GM23338 (cell line): ENCODE measurements at regions not wholly inside any gene's neighbourhood (a gene's known extent, or its start where the extent isn't known, plus 50 kb on each side); places are given as distances from the start of the nearest gene placed in this dataset.

Source experiments
- ATAC-seq: fragments of 200-7000 bp; cut with Tn5 transposase; 3 replicates; pipeline ENCODE4 v1.9.1; 2020
- DNase-seq: peaks from one replicate; pipeline ENCODE4 v3.0.0-alpha.2; 2015; ENCODE audit warnings: low spot score
- H2AFZ ChIP-seq: fragments of 200-600 bp; sonication (generic); 2 replicates; pipeline ENCODE4 v1.8.0; 2016; ENCODE audit warnings: antibody characterized with exemption, mild to moderate bottlenecking, moderate library complexity
- H3F3A ChIP-seq: fragments of 200-600 bp; sonication (generic); replicated peaks from 2 replicates; pipeline ENCODE4 v1.8.0; 2017; ENCODE audit warnings: antibody characterized with exemption, mixed run types, low read depth
- H3K27ac ChIP-seq: fragments of 200-600 bp; sonication (generic); 2 replicates; pipeline ENCODE4 v1.6.1; 2016; ENCODE audit warnings: low read depth
- H3K27me3 ChIP-seq: fragments of 200-600 bp; sonication (generic); 2 replicates; pipeline ENCODE4 v1.8.0; 2016; ENCODE audit warnings: mild to moderate bottlenecking, mixed run types, moderate library complexity; ENCODE audit not compliant: insufficient read depth
- H3K36me3 ChIP-seq: fragments of 200-600 bp; sonication (generic); 2 replicates; pipeline ENCODE4 v1.8.0; 2016; ENCODE audit warnings: mild to moderate bottlenecking; ENCODE audit not compliant: insufficient read depth
- H3K4me1 ChIP-seq: fragments of 200-600 bp; sonication (generic); 2 replicates; pipeline ENCODE4 v1.8.0; 2016; ENCODE audit warnings: mild to moderate bottlenecking, moderate library complexity; ENCODE audit not compliant: insufficient read depth
- H3K4me2 ChIP-seq: fragments of 200-600 bp; sonication (generic); 2 replicates; pipeline ENCODE4 v1.7.1; 2017; ENCODE audit warnings: mixed run types
- H3K4me3 ChIP-seq: fragments of 200-600 bp; sonication (generic); 2 replicates; pipeline ENCODE4 v1.6.1; 2016; ENCODE audit warnings: mixed run types
- H3K79me2 ChIP-seq: fragments of 200-600 bp; sonication (generic); replicated peaks from 2 replicates; pipeline ENCODE4 v1.8.0; 2017; ENCODE audit warnings: mild to moderate bottlenecking; ENCODE audit not compliant: insufficient read depth
- H3K9me2 ChIP-seq: fragments of 200-600 bp; sonication (generic); 2 replicates; pipeline ENCODE4 v1.8.0; 2017; ENCODE audit not compliant: insufficient read depth
- H4K20me1 ChIP-seq: fragments of 200-600 bp; sonication (generic); replicated peaks from 2 replicates; pipeline ENCODE4 v1.8.0; 2017; ENCODE audit warnings: mild to moderate bottlenecking; ENCODE audit not compliant: insufficient read depth
- H3K27ac Mint-ChIP-seq: 2 replicates; pipeline ENCODE4 v1.8.0; 2020; ENCODE audit warnings: inconsistent platforms, mild to moderate bottlenecking, moderate library complexity, mixed read lengths
- H3K27me3 Mint-ChIP-seq: 3 replicates; pipeline ENCODE4 v1.8.0; 2022; ENCODE audit warnings: low read depth, mild to moderate bottlenecking, moderate library complexity, mixed read lengths, inconsistent platforms; ENCODE audit not compliant: insufficient read depth, poor library complexity
- H3K36me3 Mint-ChIP-seq: 3 replicates; pipeline ENCODE4 v1.8.0; 2021; ENCODE audit warnings: low read depth, mild to moderate bottlenecking, inconsistent platforms, moderate library complexity, mixed read lengths
- H3K4me1 Mint-ChIP-seq: 3 replicates; pipeline ENCODE4 v1.8.0; 2020; ENCODE audit warnings: mild to moderate bottlenecking, inconsistent platforms, mixed read lengths
- H3K4me3 Mint-ChIP-seq: 3 replicates; pipeline ENCODE4 v1.8.0; 2021; ENCODE audit warnings: moderate library complexity, mild to moderate bottlenecking, inconsistent platforms, mixed read lengths
- H3K9me3 Mint-ChIP-seq: 3 replicates; pipeline ENCODE4 v1.8.0; 2020; ENCODE audit warnings: moderate library complexity, mild to moderate bottlenecking, inconsistent platforms, mixed read lengths
- CREB1 ChIP-seq: fragments of 250-450 bp; sonication (Bioruptor Pico); IDR thresholded peaks from 2 replicates; pipeline ENCODE4 v1.5.0; 2020; ENCODE audit warnings: low read depth, mild to moderate bottlenecking, moderate library complexity
- ETS1 ChIP-seq: IDR thresholded peaks from 2 replicates; pipeline ENCODE4 v1.6.1; 2016; ENCODE audit warnings: antibody characterized with exemption
- EZH2 ChIP-seq: fragments of 200-600 bp; sonication (generic); IDR thresholded peaks from one replicate; pipeline ENCODE4 v1.8.0; 2017; ENCODE audit warnings: antibody characterized with exemption, mild to moderate bottlenecking, low read depth; ENCODE audit not compliant: unreplicated experiment
- EZH2phosphoT487 ChIP-seq: fragments of 200-600 bp; sonication (generic); IDR thresholded peaks from one replicate; pipeline ENCODE4 v1.8.1; 2018; ENCODE audit warnings: antibody characterized with exemption; ENCODE audit not compliant: unreplicated experiment
- JUNB ChIP-seq: IDR thresholded peaks from one replicate; pipeline ENCODE4 v1.6.1; 2016; ENCODE audit warnings: antibody characterized with exemption; ENCODE audit not compliant: unreplicated experiment
- NANOG ChIP-seq: IDR thresholded peaks from 2 replicates; pipeline ENCODE4 v1.6.1; 2016; ENCODE audit warnings: antibody characterized with exemption, borderline replicate concordance
- POLR2AphosphoS5 ChIP-seq: IDR thresholded peaks from 2 replicates; pipeline ENCODE4 v1.6.1; 2016; ENCODE audit warnings: antibody characterized with exemption, low read depth
- REST ChIP-seq: IDR thresholded peaks from one replicate; pipeline ENCODE4 v1.6.1; 2018; ENCODE audit warnings: antibody characterized with exemption; ENCODE audit not compliant: unreplicated experiment
- STAT1 ChIP-seq: IDR thresholded peaks from one replicate; pipeline ENCODE4 v1.6.1; 2016; ENCODE audit warnings: antibody characterized with exemption; ENCODE audit not compliant: unreplicated experiment
- ZNF114 ChIP-seq: fragments of 250-450 bp; sonication (Bioruptor Pico); IDR thresholded peaks from 2 replicates; pipeline ENCODE4 v1.5.0; 2020; ENCODE audit warnings: mild to moderate bottlenecking, moderate library complexity
- ZNF331 ChIP-seq: fragments of 250-450 bp; sonication (Bioruptor Pico); IDR thresholded peaks from 2 replicates; pipeline ENCODE4 v1.5.0; 2020; ENCODE audit warnings: low read depth, mild to moderate bottlenecking, moderate library complexity
- ZNF462 ChIP-seq: fragments of 250-450 bp; sonication (Bioruptor Pico); IDR thresholded peaks from 2 replicates; pipeline ENCODE4 v1.5.0; 2020; ENCODE audit warnings: mild to moderate bottlenecking, moderate library complexity
- TF ChIP-seq, protein P1 (sequence below), 2 experiments: fragments of 200-600 bp in 1 of 2; sonication (generic) in 1 of 2; conservative IDR thresholded peaks; 2 replicates each; pipeline versions ENCODE4 v1.5.1 to v1.6.1; 2016 to 2017; ENCODE audit warnings: antibody characterized with exemption in 2 of 2, low read depth in 2 of 2, mild to moderate bottlenecking in 2 of 2, moderate library complexity in 1 of 2

- TF ChIP-seq ZNF331 (no peak), EZH2 (no peak), EZH2phosphoT487 (no peak), ZNF462 (CRISPR knock-in tag) (no peak), REST (no peak), ETS1 (no peak), JUNB (no peak), CREB1 (CRISPR knock-in tag) (no peak), ZNF114 (CRISPR knock-in tag) (no peak), POLR2AphosphoS5 (no peak), NANOG (no peak), STAT1 (no peak)
- TF ChIP-seq, protein P1, sequence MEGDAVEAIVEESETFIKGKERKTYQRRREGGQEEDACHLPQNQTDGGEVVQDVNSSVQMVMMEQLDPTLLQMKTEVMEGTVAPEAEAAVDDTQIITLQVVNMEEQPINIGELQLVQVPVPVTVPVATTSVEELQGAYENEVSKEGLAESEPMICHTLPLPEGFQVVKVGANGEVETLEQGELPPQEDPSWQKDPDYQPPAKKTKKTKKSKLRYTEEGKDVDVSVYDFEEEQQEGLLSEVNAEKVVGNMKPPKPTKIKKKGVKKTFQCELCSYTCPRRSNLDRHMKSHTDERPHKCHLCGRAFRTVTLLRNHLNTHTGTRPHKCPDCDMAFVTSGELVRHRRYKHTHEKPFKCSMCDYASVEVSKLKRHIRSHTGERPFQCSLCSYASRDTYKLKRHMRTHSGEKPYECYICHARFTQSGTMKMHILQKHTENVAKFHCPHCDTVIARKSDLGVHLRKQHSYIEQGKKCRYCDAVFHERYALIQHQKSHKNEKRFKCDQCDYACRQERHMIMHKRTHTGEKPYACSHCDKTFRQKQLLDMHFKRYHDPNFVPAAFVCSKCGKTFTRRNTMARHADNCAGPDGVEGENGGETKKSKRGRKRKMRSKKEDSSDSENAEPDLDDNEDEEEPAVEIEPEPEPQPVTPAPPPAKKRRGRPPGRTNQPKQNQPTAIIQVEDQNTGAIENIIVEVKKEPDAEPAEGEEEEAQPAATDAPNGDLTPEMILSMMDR (conservative IDR thresholded peaks at IDR 0.05; ENCODE audit: low read depth in 2 of 2) = no peak
- Mint-ChIP-seq H3K4me3 (no peak overlapping the region), H3K36me3 (no peaks in the 10 kb centered on the region), H3K9me3 (no peaks in the 10 kb centered on the region), H3K27me3 (peaks cover 4% of the 10 kb centered on the region), H3K27ac (no peak overlapping the region), H3K4me1 (no peaks in the 10 kb centered on the region)
- H3K27me3 ChIP-seq = no peaks in the 10 kb centered on the region
- H3K27ac ChIP-seq = no peak overlapping the region
- H3K4me1 ChIP-seq = no peaks in the 10 kb centered on the region
- H2AFZ ChIP-seq = no peak overlapping the region
- no peaks in the 10 kb centered on the region for H3K9me2 ChIP-seq
- H3K4me2 ChIP-seq = no peak overlapping the region
- no peaks in the 10 kb centered on the region for H4K20me1 ChIP-seq
- ATAC-seq = no peak
- DNase-seq = no peak
- H3K36me3 ChIP-seq = no peaks in the 10 kb centered on the region
- H3K79me2 ChIP-seq = no peaks in the 10 kb centered on the region
- no peaks in the 10 kb centered on the region for H3F3A ChIP-seq
- H3K4me3 ChIP-seq = no peak overlapping the region
These were observed 56.4 kb upstream of the N4BP3 start for GRCh38 chr5:178056935-178057334.
